MM.1S (cell line): ENCODE measurements at regions not wholly inside any gene's neighbourhood (a gene's known extent, or its start where the extent isn't known, plus 50 kb on each side); places are given as distances from the start of the nearest gene placed in this dataset.
"Not testable (repeated sequence)": the region's sequence is repeated elsewhere in the genome, so short reads cannot be mapped to it uniquely, and the experiment has no call there.

Source experiments
- DNase-seq: peaks from one replicate; pipeline ENCODE4 v3.0.0-alpha.2; 2015
- H2AFZ ChIP-seq: fragments of 300-600 bp; sonication (generic); 2 replicates; pipeline ENCODE4 v1.6.0; 2016; ENCODE audit warnings: antibody characterized with exemption, low read length
- H3F3A ChIP-seq: fragments of 300-600 bp; sonication (generic); 2 replicates; pipeline ENCODE4 v1.6.1; 2016; ENCODE audit warnings: mild to moderate bottlenecking, antibody characterized with exemption, low read length, moderate library complexity, mixed read lengths; ENCODE audit not compliant: insufficient read depth
- H3K27ac ChIP-seq: fragments of 300-600 bp; sonication (generic); 2 replicates; pipeline ENCODE4 v1.5.1; 2016; ENCODE audit warnings: mild to moderate bottlenecking, low read length
- H3K27me3 ChIP-seq: fragments of 300-600 bp; sonication (generic); replicated peaks from 2 replicates; pipeline ENCODE4 v1.6.0; 2016; ENCODE audit warnings: low read length; ENCODE audit not compliant: insufficient read depth
- H3K36me3 ChIP-seq: fragments of 300-600 bp; sonication (generic); replicated peaks from 2 replicates; pipeline ENCODE4 v1.6.1; 2016; ENCODE audit warnings: mild to moderate bottlenecking, low read length, mixed read lengths; ENCODE audit not compliant: insufficient read depth
- H3K4me1 ChIP-seq: fragments of 300-600 bp; sonication (generic); 2 replicates; pipeline ENCODE4 v1.6.1; 2016; ENCODE audit warnings: low read length, mixed read lengths
- H3K4me2 ChIP-seq: fragments of 300-600 bp; sonication (generic); 2 replicates; pipeline ENCODE4 v1.6.0; 2016; ENCODE audit warnings: low read depth, low read length
- H3K4me3 ChIP-seq: fragments of 300-600 bp; sonication (generic); 2 replicates; pipeline ENCODE4 v1.5.1; 2016; ENCODE audit warnings: low read length, mixed read lengths
- H3K79me2 ChIP-seq: fragments of 300-600 bp; sonication (generic); 2 replicates; pipeline ENCODE4 v1.6.1; 2016; ENCODE audit warnings: mixed run types, low read length, mixed read lengths
- H3K9ac ChIP-seq: fragments of 300-600 bp; sonication (generic); 2 replicates; pipeline ENCODE4 v1.6.1; 2016; ENCODE audit warnings: low read length, mixed read lengths
- H3K9me2 ChIP-seq: fragments of 300-600 bp; sonication (generic); replicated peaks from 2 replicates; pipeline ENCODE4 v1.6.1; 2016; ENCODE audit warnings: mild to moderate bottlenecking, low read length, mixed read lengths; ENCODE audit not compliant: insufficient read depth
- H3K9me3 ChIP-seq: fragments of 300-600 bp; sonication (generic); replicated peaks from 2 replicates; pipeline ENCODE4 v1.6.1; 2016; ENCODE audit warnings: mild to moderate bottlenecking, low read length, mixed read lengths; ENCODE audit not compliant: insufficient read depth
- H4K20me1 ChIP-seq: fragments of 300-600 bp; sonication (generic); 2 replicates; pipeline ENCODE4 v1.6.1; 2016; ENCODE audit warnings: mild to moderate bottlenecking, low read length, moderate library complexity, mixed read lengths; ENCODE audit not compliant: insufficient read depth
- EZH2 ChIP-seq: fragments of 300-600 bp; sonication (generic); optimal IDR thresholded peaks from 2 replicates; pipeline ENCODE3; 2017; ENCODE audit warnings: low read depth, mild to moderate bottlenecking, antibody characterized with exemption, low read length, mixed read lengths
- EZH2phosphoT487 ChIP-seq: fragments of 300-600 bp; sonication (generic); IDR thresholded peaks from 2 replicates; pipeline ENCODE4 v1.6.1; 2018; ENCODE audit warnings: antibody characterized with exemption, low read length
- TF ChIP-seq, protein P1 (sequence below): fragments of 300-600 bp; sonication (generic); IDR thresholded peaks from 2 replicates; pipeline ENCODE4 v1.5.1; 2016; ENCODE audit warnings: antibody characterized with exemption, low read length, mixed read lengths

DNA sequence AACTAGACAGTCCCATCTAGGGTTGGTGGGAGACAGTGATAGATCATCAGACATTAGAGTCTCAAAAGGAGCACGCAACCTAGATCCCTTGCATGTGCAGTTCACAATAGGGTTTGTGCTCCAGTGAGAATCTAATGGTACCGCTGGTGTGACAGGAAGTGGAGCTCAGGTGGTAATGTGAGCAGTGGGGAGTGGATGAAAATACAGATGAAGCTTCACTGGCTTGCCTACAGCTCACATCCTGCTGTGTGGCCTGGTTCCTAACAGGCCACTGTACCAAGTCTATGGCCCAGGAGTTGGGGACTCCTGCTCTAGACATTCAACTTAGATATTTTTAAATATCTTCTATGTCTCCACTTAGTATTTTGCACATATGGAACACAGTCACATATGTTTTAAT is 231.1 kb upstream of the NRIP1 start:
- no peak for TF ChIP-seq EZH2
- TF ChIP-seq, protein P1, sequence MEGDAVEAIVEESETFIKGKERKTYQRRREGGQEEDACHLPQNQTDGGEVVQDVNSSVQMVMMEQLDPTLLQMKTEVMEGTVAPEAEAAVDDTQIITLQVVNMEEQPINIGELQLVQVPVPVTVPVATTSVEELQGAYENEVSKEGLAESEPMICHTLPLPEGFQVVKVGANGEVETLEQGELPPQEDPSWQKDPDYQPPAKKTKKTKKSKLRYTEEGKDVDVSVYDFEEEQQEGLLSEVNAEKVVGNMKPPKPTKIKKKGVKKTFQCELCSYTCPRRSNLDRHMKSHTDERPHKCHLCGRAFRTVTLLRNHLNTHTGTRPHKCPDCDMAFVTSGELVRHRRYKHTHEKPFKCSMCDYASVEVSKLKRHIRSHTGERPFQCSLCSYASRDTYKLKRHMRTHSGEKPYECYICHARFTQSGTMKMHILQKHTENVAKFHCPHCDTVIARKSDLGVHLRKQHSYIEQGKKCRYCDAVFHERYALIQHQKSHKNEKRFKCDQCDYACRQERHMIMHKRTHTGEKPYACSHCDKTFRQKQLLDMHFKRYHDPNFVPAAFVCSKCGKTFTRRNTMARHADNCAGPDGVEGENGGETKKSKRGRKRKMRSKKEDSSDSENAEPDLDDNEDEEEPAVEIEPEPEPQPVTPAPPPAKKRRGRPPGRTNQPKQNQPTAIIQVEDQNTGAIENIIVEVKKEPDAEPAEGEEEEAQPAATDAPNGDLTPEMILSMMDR, result no peak
- no peak for TF ChIP-seq EZH2phosphoT487
- no peak for DNase-seq
- Histone ChIP-seq H3K9me2 (no peaks in the 10 kb centered on the region), H3K9ac (no peak overlapping the region), H3K79me2 (no peaks in the 10 kb centered on the region), H3K4me1 (no peaks in the 10 kb centered on the region), H3K9me3 (no peaks in the 10 kb centered on the region), H3F3A (no peaks in the 10 kb centered on the region), H4K20me1 (no peaks in the 10 kb centered on the region), H3K27me3 (no peaks in the 10 kb centered on the region), H3K4me3 (no peak overlapping the region), H3K27ac (no peak overlapping the region), H3K36me3 (no peaks in the 10 kb centered on the region), H2AFZ (no peak overlapping the region), H3K4me2 (no peak overlapping the region)

DNA sequence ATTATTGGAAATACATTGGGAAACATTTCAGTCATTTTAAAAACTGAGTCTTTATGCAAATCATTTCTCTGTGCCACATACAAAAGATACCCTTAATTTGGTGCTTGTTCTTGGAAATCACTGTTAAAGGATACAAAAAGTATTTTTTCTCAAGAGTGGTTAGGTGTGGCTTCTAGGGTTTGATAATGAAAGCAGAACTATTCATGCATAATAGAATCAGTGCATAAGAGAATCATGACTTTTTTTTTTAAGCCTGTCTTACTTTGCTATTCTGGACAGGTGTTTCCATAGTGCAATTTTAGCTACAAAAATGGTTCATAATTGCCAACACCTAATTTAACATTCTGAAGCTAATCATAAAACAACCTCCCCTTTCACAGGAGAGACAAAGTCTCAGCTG is 233.0 kb upstream of the NRIP1 start:
- Histone ChIP-seq H3K27me3 (no peaks in the 10 kb centered on the region), H4K20me1 (no peaks in the 10 kb centered on the region), H3K9me2 (no peaks in the 10 kb centered on the region), H3K36me3 (no peaks in the 10 kb centered on the region), H3K9ac (no peak overlapping the region), H3K9me3 (no peaks in the 10 kb centered on the region), H3K4me3 (no peak overlapping the region), H3K4me1 (no peaks in the 10 kb centered on the region), H2AFZ (no peak overlapping the region), H3K79me2 (no peaks in the 10 kb centered on the region), H3K27ac (no peak overlapping the region), H3K4me2 (no peak overlapping the region), H3F3A (no peaks in the 10 kb centered on the region)
- TF ChIP-seq, protein P1, result no peak
- TF ChIP-seq EZH2phosphoT487 (no peak), EZH2 (no peak)
- DNase-seq, result no peak

- H3K36me3 ChIP-seq, result no peaks in the 10 kb centered on the region
- no peaks in the 10 kb centered on the region for H3F3A ChIP-seq
- TF ChIP-seq EZH2phosphoT487 (no peak), EZH2 (no peak)
- TF ChIP-seq, protein P1, result no peak
- no peak overlapping the region for H2AFZ ChIP-seq
- no peaks in the 10 kb centered on the region for H3K4me1 ChIP-seq
- no peak overlapping the region for H3K27ac ChIP-seq
- H3K9me3 ChIP-seq, result no peaks in the 10 kb centered on the region
- H4K20me1 ChIP-seq, result no peaks in the 10 kb centered on the region
- H3K9ac ChIP-seq, result no peak overlapping the region
- no peak overlapping the region for H3K4me3 ChIP-seq
- H3K27me3 ChIP-seq, result no peaks in the 10 kb centered on the region
- H3K9me2 ChIP-seq, result no peaks in the 10 kb centered on the region
- H3K79me2 ChIP-seq, result no peaks in the 10 kb centered on the region
- no peak for DNase-seq
- H3K4me2 ChIP-seq, result no peak overlapping the region
These were observed 233.5 kb upstream of the NRIP1 start for GRCh38 chr21:15298306-15298705.

DNA sequence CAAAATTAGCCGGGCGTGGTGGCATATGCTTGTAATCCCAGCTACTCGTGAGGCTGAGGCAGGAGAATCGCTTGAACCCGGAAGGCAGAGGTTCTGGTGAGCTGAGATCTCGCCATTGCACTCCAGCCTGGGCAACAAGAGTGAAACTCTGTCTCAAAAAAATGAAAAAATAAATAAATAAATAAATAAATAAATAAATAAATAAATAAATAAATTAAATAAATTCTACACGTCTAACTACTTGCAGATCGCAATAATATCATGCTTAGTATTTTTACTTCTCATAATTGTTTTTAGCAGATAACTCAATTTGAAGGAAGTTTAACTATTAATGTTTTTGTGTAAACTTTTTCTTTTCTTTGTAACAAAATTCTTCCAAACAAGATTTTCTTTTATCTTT is 234.0 kb upstream of the NRIP1 start:
- not testable (repeated sequence) for H3K9ac ChIP-seq, H4K20me1 ChIP-seq, H3K9me2 ChIP-seq

More for the DNA sequence above, 234.0 kb upstream of the NRIP1 start:
- H3K79me2 ChIP-seq, H3K9me3 ChIP-seq, DNase-seq, H3K4me2 ChIP-seq, H2AFZ ChIP-seq, H3F3A ChIP-seq, H3K27ac ChIP-seq, H3K4me1 ChIP-seq, H3K4me3 ChIP-seq, H3K36me3 ChIP-seq, H3K27me3 ChIP-seq: not testable (repeated sequence)
